H9 (cell line): ENCODE measurements at regions not wholly inside any gene's neighbourhood (a gene's known extent, or its start where the extent isn't known, plus 50 kb on each side); places are given as distances from the start of the nearest gene placed in this dataset.

Experiments used
- DNase-seq: peaks from one replicate; pipeline ENCODE4 v3.0.0-alpha.2; 2017
- H2AFZ ChIP-seq: one replicate; pipeline ENCODE4 v1.6.1; 2013; ENCODE audit warnings: mild to moderate bottlenecking, low read length, control low read depth, moderate library complexity
- H2AK5ac ChIP-seq: 2 replicates; pipeline ENCODE4 v1.6.1; 2013; ENCODE audit warnings: low read length, control low read depth, mixed read lengths; ENCODE audit not compliant: insufficient read length
- H2BK120ac ChIP-seq: one replicate; pipeline ENCODE4 v1.6.1; 2013; ENCODE audit warnings: low read depth, mild to moderate bottlenecking, low read length, control low read depth, inconsistent platforms; ENCODE audit not compliant: poor library complexity, severe bottlenecking
- H2BK12ac ChIP-seq: 2 replicates; pipeline ENCODE4 v1.6.1; 2013; ENCODE audit warnings: low read length, control low read depth, mixed read lengths, low read depth; ENCODE audit not compliant: insufficient read length
- H2BK15ac ChIP-seq: 2 replicates; pipeline ENCODE4 v1.6.1; 2013; ENCODE audit warnings: low read depth, low read length, control low read depth
- H2BK20ac ChIP-seq: one replicate; pipeline ENCODE4 v1.6.1; 2013; ENCODE audit warnings: low read depth, mild to moderate bottlenecking, low read length, control low read depth, inconsistent platforms; ENCODE audit not compliant: poor library complexity, severe bottlenecking
- H2BK5ac ChIP-seq: 2 replicates; pipeline ENCODE4 v1.6.1; 2013; ENCODE audit warnings: low read length, control low read depth, mixed read lengths; ENCODE audit not compliant: insufficient read length
- H3K14ac ChIP-seq: 2 replicates; pipeline ENCODE4 v1.6.1; 2013; ENCODE audit warnings: low read length, control low read depth; ENCODE audit not compliant: insufficient read depth
- H3K18ac ChIP-seq: 2 replicates; pipeline ENCODE4 v1.6.1; 2013; ENCODE audit warnings: low read depth, mild to moderate bottlenecking, mixed read lengths, low read length, control low read depth; ENCODE audit not compliant: insufficient read length
- H3K23ac ChIP-seq: 2 replicates; pipeline ENCODE4 v1.6.1; 2013; ENCODE audit warnings: low read length, control low read depth, mixed read lengths, low read depth; ENCODE audit not compliant: insufficient read length
- H3K23me2 ChIP-seq: 2 replicates; pipeline ENCODE4 v1.6.1; 2013; ENCODE audit warnings: low read depth, mild to moderate bottlenecking, mixed read lengths, low read length, control low read depth; ENCODE audit not compliant: insufficient read length, poor library complexity, severe bottlenecking
- H3K27ac ChIP-seq: 2 replicates; pipeline ENCODE4 v1.5.1; 2013; ENCODE audit warnings: low read length, control low read depth, mixed read lengths, low read depth; ENCODE audit not compliant: insufficient read length
- H3K27me3 ChIP-seq: 2 replicates; pipeline ENCODE4 v1.6.1; 2013; ENCODE audit warnings: low read length, control low read depth, inconsistent platforms; ENCODE audit not compliant: insufficient read depth
- H3K4ac ChIP-seq: 2 replicates; pipeline ENCODE4 v1.6.1; 2013; ENCODE audit warnings: low read depth, mild to moderate bottlenecking, control low read depth, inconsistent platforms, low read length, moderate library complexity
- H3K4me1 ChIP-seq: 2 replicates; pipeline ENCODE4 v1.6.1; 2013; ENCODE audit warnings: low read length, control low read depth, inconsistent platforms; ENCODE audit not compliant: insufficient read depth
- H3K4me2 ChIP-seq: 2 replicates; pipeline ENCODE4 v1.6.1; 2013; ENCODE audit warnings: low read length, control low read depth, mixed read lengths; ENCODE audit not compliant: insufficient read length, insufficient read depth
- H3K56ac ChIP-seq: 2 replicates; pipeline ENCODE4 v1.6.1; 2013; ENCODE audit warnings: low read depth, mild to moderate bottlenecking, mixed read lengths, low read length, control low read depth; ENCODE audit not compliant: insufficient read length
- H3K79me1 ChIP-seq: 2 replicates; pipeline ENCODE4 v1.6.1; 2013; ENCODE audit warnings: low read depth, mild to moderate bottlenecking, moderate library complexity, low read length, control low read depth, inconsistent platforms; ENCODE audit not compliant: insufficient read depth, poor library complexity, severe bottlenecking
- H3K79me2 ChIP-seq: 2 replicates; pipeline ENCODE4 v1.6.1; 2013; ENCODE audit warnings: low read length, control low read depth, inconsistent platforms; ENCODE audit not compliant: insufficient read depth
- H3K9ac ChIP-seq: 2 replicates; pipeline ENCODE4 v1.6.1; 2013; ENCODE audit warnings: low read length, control low read depth, mixed read lengths; ENCODE audit not compliant: insufficient read length; ENCODE audit errors: extremely low read depth
- H3K9me3 ChIP-seq: one replicate; pipeline ENCODE4 v1.6.1; 2013; ENCODE audit warnings: low read depth, low read length, inconsistent platforms; ENCODE audit not compliant: control insufficient read depth
- H3T11ph ChIP-seq: one replicate; pipeline ENCODE4 v1.6.1; 2013; ENCODE audit warnings: mild to moderate bottlenecking, low read length, control low read depth, inconsistent platforms
- H4K20me1 ChIP-seq: one replicate; pipeline ENCODE4 v1.6.1; 2013; ENCODE audit not compliant: control insufficient read depth, insufficient read length, insufficient read depth
- H4K5ac ChIP-seq: 2 replicates; pipeline ENCODE4 v1.6.1; 2013; ENCODE audit warnings: low read depth, mild to moderate bottlenecking, mixed read lengths, low read length, control low read depth; ENCODE audit not compliant: insufficient read length
- H4K8ac ChIP-seq: replicated peaks from 2 replicates; pipeline ENCODE4 v1.6.1; 2013; ENCODE audit warnings: low read length, control low read depth, mixed read lengths, low read depth; ENCODE audit not compliant: insufficient read length
- H4K91ac ChIP-seq: 2 replicates; pipeline ENCODE4 v1.6.1; 2013; ENCODE audit warnings: low read depth, mild to moderate bottlenecking, moderate library complexity, mixed read lengths, low read length, control low read depth; ENCODE audit not compliant: insufficient read length
- H3K27ac Mint-ChIP-seq, 3 experiments: 2 replicates in 2 of 3; 3 replicates in 1 of 3; pipeline ENCODE4 v1.8.0; 2020 to 2021; ENCODE audit warnings: mixed read lengths in 3 of 3, mild to moderate bottlenecking in 1 of 3, moderate library complexity in 1 of 3
- H3K27me3 Mint-ChIP-seq: 2 replicates; pipeline ENCODE4 v1.8.0; 2021; ENCODE audit warnings: low read depth, mild to moderate bottlenecking, moderate library complexity, mixed read lengths
- H3K36me3 Mint-ChIP-seq, 3 experiments: 2 replicates in 2 of 3; 3 replicates in 1 of 3; pipeline ENCODE4 v1.8.0; 2020 to 2021; ENCODE audit warnings: low read depth in 3 of 3, mixed read lengths in 3 of 3; ENCODE audit not compliant: insufficient read depth in 1 of 3
- H3K4me1 Mint-ChIP-seq, 2 experiments: 2 replicates each; pipeline ENCODE4 v1.8.0; 2020; ENCODE audit warnings: mixed read lengths in 2 of 2
- H3K4me3 Mint-ChIP-seq, 2 experiments: 2 replicates in 1 of 2; 3 replicates in 1 of 2; pipeline ENCODE4 v1.8.0; 2020 to 2021; ENCODE audit warnings: mild to moderate bottlenecking in 2 of 2, mixed read lengths in 2 of 2, moderate library complexity in 1 of 2
- H3K9me3 Mint-ChIP-seq, 2 experiments: 2 replicates in 1 of 2; 3 replicates in 1 of 2; pipeline ENCODE4 v1.8.0; 2020; ENCODE audit warnings: mild to moderate bottlenecking in 2 of 2, mixed read lengths in 2 of 2, moderate library complexity in 1 of 2
- CTCF ChIP-seq: fragments of 200-600 bp; sonication (generic); conservative IDR thresholded peaks from 3 replicates; pipeline ENCODE4 v1.8.0; 2021; ENCODE audit warnings: antibody characterized with exemption, mild to moderate bottlenecking

GRCh38 chr9:32864971-32865370 lies 81.6 kb downstream of the TMEM215 start:
- H3K9ac ChIP-seq: no peak overlapping the region
- no peaks in the 10 kb centered on the region for H3K23me2 ChIP-seq
- H3K9me3 ChIP-seq: no peaks in the 10 kb centered on the region
- H3K4ac ChIP-seq: no peak overlapping the region
- no peak overlapping the region for H3T11ph ChIP-seq
- no peak overlapping the region for H3K27ac ChIP-seq
- no peak overlapping the region for H3K14ac ChIP-seq
- H3K27ac Mint-ChIP-seq: no peak overlapping the region
- TF ChIP-seq CTCF: no peak
- H2BK5ac ChIP-seq: no peak overlapping the region
- no peak overlapping the region for H2BK120ac ChIP-seq
- H2BK15ac ChIP-seq: no peak overlapping the region
- H4K20me1 ChIP-seq: no peaks in the 10 kb centered on the region
- H3K18ac ChIP-seq: no peak overlapping the region
- DNase-seq: no peak
- no peak overlapping the region for H2AFZ ChIP-seq
- H3K79me1 ChIP-seq: no peaks in the 10 kb centered on the region
- no peak overlapping the region for H2AK5ac ChIP-seq
- no peak overlapping the region for H4K91ac ChIP-seq
- H3K4me3 Mint-ChIP-seq: no peak overlapping the region
- no peaks in the 10 kb centered on the region for H3K9me3 Mint-ChIP-seq
- no peak overlapping the region for H2BK12ac ChIP-seq
- H3K36me3 Mint-ChIP-seq: no peaks in the 10 kb centered on the region
- no peak overlapping the region for H4K8ac ChIP-seq
- no peaks in the 10 kb centered on the region for H3K27me3 ChIP-seq
- no peak overlapping the region for H3K23ac ChIP-seq
- H3K4me1 Mint-ChIP-seq: peaks cover 6% of the 10 kb centered on the region in 2 experiments; a peak in 2 of 4 replicates
- no peak overlapping the region for H3K4me2 ChIP-seq
- H3K56ac ChIP-seq: no peak overlapping the region
- H3K79me2 ChIP-seq: no peaks in the 10 kb centered on the region
- peaks cover 4% of the 10 kb centered on the region; the same call in 1 of the 2 replicates for H3K27me3 Mint-ChIP-seq
- H2BK20ac ChIP-seq: no peak overlapping the region
- no peak overlapping the region for H4K5ac ChIP-seq
- no peaks in the 10 kb centered on the region for H3K4me1 ChIP-seq
